T-helper 1 cell treated with Interleukin-12 subunit alpha and Interleukin-12 subunit beta and Interleukin-4 antibody, amounts not matched to agents 30 ng/mL and 1 ng/mL, for 36 hours (primary cell): ENCODE measurements at regions not wholly inside any gene's neighbourhood (a gene's known extent, or its start where the extent isn't known, plus 50 kb on each side); places are given as distances from the start of the nearest gene placed in this dataset.
"Not testable (repeated sequence)": the region's sequence is repeated elsewhere in the genome, so short reads cannot be mapped to it uniquely, and the experiment has no call there.

Source experiments
- intact Hi-C: fragments of 100-400 bp; cut with micrococcal nuclease; formaldehyde crosslinking; loops from one replicate; pipeline ENCODE4 v1.15.1; 2024

DNA sequence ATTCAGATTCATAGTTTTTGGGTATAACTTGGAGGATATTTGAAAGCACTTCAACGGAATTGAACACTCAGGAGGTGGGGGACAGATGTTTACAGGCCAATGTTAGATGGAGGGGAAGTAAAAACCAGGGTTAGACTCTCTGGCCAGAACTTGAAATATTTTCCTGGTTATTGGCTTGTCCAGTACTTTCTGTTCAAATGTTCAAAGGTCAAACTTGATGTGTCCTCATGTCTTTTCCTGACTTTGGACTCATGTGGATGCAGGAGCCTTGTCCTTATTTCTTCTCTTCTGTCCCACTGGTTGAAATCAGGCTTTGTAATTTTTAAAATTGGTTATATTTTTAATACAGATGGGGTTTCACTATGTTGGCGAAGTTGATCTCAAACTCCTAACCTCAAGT, 2148.5 kb upstream of the RAG2 start:
- intact Hi-C loops: not testable (repeated sequence)

DNA sequence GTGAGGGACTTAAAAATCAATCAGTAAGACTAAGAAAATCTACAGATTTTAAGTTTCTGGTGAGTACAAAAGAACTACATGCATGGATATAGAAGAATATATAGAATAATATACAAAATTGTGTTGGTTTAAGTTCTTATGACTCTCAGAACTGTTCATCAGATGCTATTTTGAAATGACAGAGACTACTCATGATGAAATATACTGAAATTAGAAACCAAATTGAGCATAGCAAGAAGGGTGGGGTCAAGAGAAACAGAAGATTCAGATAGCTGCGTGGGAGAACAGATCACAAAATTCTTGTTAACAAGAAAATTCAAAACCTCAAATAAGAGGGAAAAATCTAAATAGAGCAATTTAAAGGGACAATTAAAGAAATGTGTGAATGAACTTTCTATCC, 2125.3 kb upstream of the RAG2 start:
- intact Hi-C loops: no loop called here

DNA sequence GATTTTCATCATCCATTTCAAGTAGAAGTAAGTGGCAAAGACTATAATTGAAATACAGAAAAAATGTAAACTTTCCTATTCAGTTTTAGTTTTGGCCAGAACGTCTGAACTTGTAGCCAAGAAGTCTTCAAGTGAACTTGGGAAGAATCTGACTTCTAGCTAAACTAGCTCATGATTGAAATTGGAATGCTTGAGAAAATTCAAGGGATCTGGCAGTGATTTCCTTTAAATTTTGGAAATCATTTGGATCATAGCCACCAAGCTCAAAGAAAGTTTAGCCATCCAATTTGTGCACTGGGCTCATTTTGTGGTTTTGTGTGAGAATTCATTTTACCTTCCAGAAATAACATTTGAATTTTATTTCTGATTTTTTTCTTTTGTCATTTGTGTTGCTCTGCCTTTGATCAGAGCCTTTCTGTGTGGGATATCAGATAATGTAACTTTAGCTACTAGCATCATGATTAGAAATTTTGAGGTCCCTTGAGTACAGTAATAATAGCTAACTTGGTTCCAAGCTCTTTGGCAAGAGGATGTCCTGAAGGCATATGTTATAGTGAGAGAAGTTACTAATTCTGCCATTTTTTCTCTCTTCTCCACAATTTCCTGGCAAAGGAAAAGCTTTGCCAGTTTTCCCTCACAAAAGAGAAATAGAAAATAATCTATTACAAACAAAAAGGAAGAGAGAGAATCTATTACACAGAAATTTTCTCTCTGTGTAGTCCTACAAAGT, 2123.7 kb upstream of the RAG2 start:
- intact Hi-C loops: no loop called here

DNA sequence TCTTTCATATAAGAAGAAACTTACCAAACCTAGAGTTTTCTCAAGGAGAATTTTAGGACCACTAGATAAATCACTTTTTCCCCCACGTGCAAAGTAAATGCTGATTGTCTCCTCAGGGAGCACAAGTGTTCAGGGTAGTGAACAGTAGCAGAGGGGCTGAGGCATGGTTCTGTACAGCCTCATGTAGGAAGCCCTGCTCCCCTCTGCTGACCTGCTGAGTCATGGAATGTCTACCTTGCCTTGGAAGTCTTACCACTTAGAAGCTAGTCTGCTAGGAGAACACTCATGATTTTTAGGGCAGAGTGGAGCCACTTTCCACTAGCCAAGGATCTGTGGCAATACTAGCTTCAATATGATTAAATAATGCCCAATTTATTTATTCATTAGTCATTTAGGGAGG, 2120.6 kb upstream of the RAG2 start:
- intact Hi-C loops: no loop called here

DNA sequence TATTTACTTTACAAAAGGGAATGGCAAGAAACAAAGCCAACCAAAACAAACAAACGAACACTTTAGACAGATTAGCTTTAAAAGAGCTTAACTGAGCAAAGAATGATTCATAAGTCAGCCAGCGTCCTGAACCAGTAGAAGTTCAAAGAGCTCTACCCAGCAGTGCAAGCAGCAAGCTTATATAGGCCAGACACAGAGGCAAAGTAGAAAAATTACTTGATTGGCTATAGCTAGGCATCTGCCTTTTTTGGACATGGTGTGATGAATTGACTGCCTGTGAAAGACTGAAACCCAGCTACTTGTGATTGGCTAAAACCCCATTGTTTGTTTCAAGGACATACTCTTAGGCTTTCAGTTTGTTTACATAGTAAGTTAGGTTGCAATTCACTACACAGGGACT, 2120.0 kb upstream of the RAG2 start:
- intact Hi-C loops: no loop called here

DNA sequence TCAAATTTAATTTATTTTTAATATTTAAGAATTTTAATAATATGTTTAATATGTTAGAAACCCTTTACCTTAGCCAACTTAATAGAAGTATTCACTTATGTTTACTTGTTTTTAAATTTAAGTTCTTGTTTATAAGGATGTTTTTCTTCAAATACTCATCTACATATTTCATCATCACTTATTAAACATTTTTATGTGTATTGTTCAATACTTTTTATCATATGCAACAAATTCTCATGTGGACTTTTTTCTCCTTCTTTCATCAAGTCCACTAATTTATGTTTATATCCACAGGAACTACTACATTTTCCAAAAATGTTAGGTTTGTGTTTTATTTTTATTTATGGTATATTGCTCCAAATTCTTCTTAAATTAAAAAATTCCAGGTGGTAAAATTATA, 2113.1 kb upstream of the RAG2 start:
- intact Hi-C loops: no loop called here

DNA sequence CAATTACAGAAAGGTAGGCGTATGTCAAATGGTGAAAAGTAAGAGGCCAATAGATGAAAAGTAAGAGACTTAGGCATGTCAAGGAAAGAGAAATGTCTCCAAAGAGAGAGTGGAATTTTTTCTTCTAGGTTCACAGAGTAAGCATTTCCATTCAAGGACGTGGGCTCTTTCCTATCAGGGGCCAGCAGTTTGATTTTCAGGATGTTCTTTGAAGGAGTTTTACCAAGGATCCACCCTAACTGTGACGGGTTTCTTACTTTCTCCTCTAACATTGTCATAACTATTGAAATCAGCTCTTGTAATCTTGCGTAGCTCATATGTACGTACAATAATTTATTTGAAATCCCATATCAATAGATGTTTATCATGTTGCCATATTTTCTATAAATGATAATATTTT, 2112.2 kb upstream of the RAG2 start:
- intact Hi-C loops: no loop called here

DNA sequence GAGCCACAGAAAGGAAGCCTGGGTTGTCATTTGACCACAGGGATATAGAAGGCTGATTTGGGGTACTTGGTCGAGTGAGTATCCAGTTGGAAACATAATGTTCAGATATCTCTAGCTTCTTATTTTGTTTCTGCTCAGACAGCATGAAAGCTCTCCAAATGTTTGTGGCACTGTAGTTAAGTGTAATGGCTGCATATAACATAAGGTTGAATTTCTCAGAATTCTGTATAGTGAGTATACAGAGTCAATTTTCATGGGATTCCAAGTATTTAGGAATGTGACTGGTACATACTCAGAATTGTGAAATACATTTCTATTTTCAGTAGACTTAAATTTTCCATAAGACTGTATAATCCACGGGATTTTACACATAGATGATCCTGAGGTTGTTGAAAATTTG, 2102.1 kb upstream of the RAG2 start:
- intact Hi-C loops: no loop called here

DNA sequence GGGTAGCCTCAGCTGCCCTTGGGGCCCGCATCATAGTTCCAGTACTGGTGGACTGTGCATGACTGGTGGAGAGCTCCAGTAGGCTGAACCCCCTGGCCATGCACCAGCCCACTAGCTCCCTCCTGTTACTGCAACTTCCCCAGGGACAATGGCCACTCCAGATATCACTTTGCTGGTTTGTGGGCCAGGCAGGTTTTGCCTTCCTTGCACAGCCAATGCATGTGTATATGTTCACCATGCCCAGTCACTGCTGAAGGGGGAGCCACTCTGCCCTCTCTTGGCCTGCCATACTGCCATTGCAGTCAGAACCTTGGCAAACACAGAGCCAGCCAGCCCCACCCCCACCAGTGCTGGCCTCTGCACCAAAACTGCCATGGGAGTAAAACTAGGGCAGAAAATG, 2095.3 kb upstream of the RAG2 start:
- intact Hi-C loops: no loop called here

DNA sequence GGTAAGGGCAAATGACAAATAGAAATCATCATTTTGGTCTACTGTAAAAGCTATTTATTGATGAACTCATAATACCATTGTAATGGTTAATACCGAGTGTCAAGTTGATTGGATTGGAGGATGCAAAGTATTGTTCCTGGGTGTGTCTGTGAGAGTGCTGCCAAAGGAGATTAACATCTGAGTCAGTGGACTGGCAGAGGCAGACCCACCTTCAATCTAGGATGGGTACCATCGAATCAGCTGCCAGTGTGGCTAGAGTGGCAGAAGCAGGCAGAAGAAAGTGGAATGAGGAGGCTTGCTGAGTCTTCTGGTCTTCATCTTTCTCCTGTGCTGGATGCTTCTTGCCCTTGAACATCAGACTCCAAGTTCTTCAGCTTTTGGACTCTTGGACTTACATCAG, 2092.2 kb upstream of the RAG2 start:
- intact Hi-C loops: not testable (repeated sequence)

DNA sequence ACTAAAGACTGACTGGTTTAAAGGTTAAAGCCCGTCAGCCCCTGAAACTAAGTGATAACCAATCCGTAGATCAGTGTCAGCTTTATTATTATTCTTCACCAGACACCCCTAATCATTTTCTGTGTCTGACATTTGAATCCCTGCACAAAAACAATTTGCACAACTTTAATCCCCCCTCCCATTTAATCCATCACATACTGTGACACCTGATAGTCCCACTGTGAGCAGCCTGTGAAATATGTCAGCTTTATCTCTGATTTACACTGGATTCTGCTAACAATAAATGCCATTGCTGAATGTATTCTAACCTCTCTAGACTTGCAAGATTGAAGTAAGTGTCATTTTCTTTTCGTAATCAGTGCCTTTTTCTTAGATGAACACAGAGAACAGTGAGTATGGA, 2089.0 kb upstream of the RAG2 start:
- intact Hi-C loops: no loop called here

DNA sequence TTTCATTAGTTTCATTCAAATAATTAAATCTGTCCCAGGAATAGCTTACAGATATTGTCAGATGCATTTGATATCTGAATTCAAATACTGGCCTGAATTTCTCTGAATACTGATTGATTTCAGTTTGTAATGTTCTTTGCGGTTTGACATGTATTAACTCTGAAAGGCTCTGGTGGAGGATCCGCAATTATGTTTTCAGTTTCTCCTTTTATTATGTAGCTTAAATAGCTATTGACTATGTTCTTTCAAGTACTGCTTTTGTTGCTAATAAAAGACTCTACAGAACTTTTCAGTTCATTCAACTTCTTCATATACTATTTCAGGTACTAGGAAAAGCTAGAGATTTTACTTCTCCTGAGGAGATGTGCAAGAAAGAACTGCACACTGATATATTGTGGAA, 2085.4 kb upstream of the RAG2 start:
- intact Hi-C loops: no loop called here

DNA sequence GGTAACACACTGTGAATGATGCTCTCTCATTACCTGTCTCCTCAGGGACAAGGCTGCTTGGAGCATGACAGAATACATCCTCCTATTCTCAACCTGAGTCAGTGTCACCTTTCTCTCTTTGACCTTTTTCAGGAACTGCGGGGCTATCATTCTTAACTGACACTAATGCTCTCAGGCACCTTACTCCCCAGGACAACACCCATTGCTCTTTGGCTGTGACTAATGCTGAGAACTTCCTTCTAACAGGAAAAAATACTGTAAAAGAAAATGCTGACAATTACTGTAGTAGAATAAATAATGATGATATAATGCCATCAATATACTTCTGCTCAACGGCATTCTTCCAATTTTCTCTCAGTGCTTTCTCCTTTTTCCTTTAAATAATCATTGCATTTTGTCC, 2082.7 kb upstream of the RAG2 start:
- intact Hi-C loops: no loop called here

DNA sequence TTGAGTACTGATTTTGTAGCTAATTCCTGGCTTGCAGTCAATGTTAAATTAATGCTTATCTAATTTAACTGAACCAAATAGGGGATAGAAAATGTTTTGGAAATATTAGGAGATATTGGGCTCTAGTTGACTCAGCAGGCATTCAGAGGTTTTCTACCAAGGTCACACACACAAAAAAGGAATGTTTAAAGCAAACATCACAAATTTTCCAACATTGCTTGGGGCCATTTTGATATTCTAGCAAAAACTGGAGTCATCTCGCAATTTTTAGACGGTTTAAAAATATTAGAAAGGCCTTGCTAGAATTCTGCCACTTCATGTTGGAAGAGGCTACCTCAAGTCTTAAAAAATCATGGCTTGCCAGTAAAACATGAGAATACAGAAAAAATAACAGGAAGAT, 2082.1 kb upstream of the RAG2 start:
- intact Hi-C loops: no loop called here

DNA sequence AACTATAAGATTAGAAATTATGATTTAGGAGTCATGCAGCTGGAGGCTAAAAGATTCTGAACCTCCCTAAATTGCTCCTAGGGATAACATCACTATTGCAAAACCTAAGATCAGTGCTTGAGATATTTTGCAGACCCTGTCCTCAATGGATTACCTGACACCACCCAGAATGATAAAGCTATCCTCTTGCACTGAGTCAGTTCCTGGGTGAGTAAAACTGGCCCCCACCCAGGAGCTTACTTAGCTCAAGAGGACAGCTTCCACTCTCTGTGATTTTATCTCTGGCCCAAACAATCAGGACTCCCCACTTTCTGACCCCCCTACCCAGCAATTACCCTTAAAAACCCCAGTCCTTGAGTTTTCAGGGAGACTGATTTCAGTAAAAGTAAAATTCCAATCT, 2074.4 kb upstream of the RAG2 start:
- intact Hi-C loops: no loop called here

DNA sequence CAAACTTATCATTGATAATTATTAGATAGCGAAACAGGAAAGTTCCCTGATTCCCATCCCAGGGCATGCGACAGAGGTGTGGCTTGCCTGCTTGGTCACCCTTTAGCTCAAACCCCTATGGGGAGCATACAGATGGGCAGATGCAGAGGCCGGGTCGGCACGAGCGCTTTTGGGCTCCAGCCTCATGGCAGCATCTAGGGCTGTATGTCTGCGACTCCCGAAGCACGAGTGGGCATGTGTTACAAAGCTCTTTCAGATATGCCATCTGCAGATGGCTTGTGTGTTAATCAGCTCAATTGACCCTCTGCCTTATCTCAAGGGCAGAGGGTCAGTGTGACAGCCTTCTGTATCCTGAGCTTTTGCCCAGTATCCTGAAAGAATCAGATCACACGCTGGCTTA, 2069.3 kb upstream of the RAG2 start:
- intact Hi-C loops: no loop called here

DNA sequence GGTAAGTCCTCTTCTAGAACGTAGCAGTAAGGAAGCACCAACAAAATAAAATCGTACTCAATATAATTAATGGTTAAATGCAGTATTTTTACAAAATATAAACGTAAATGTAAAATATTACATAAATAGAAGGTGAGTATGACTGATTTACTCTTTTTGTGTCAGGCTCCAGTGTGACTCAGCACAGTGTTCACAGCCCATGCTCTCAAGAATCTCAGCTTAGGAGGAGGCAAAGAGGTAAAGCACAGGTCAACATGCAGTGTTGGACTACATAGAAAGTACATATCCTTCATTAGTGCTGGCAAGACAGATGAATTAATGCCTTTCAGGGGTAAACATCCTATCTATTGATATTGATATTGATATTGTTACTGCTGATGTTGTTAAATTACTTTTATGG, 2050.6 kb upstream of the RAG2 start:
- intact Hi-C loops: no loop called here

DNA sequence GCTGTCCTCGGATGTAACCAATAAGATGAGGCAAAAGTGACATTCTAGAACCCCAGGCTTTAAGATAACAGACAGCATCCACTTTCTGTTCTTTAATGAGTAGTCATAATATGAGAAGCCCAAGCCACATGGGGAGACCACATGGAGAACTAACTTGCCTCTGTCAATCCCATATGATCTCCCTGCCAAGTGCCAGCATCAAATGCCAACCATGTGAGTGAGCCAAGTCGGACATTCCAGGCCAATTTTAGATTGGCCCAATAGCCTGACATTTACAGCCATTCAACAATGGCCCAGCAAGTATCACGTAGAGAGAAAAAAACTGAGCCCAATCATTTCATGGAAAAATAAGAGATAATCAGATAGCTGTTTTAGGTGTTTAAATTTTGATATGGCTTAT, 2048.3 kb upstream of the RAG2 start:
- intact Hi-C loops: no loop called here

DNA sequence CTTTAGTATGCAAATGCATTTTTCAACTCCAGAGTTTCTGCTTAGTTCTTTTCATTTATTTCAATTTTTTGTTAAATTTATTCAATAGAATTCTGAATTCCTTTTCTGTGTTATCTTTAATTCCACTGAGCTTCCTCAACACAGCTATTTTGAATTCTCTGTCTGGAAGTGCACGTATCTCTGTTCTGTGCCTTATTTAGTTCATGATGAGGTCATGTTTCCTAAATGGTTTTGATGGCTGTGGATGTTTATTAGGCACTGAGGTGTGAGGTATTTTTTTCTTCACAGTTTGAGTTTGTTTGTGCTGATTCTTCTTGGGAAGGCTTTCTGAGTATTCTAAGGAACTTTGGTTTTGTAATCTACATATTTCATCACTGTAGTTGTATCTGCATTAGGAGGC, 2042.8 kb upstream of the RAG2 start:
- intact Hi-C loops: no loop called here

DNA sequence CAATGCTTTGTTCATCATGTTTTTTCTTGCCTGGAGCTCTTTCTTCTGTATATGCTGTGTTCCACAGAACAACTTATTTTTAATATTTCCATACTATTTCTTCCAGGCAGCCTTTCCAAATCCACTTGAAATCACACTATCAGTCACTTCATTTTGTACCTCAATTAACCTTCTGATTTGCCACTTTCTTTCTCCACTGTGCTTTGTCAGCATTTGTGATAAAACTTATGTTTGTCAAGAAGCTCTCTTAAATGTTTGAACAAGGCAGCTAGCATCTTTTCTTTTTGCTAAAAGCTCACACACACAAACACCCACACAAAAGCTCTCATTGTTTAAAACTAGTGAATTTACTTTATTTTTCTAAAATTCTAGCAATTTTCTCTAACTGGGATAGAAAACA, 2014.7 kb upstream of the RAG2 start:
- intact Hi-C loops: no loop called here

DNA sequence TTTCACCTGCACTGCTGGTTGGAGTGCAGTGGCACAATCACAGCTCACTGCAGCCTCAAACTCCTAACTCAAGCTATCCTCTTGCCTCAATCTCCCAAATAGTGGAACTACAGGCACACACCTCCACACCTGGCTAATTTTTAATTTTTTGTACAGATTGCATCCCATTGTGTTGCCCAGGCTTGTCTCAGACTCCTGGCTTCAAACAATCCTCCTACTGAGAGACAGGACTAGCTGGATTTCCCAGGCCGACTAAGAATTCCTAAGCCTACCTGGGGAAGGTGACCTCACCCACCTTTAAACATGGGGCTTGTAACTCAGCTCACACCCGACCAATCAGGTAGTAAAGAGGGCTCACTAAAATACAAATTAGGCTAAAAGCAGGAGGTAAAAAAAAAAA, 2003.3 kb upstream of the RAG2 start:
- intact Hi-C loops: not testable (repeated sequence)

DNA sequence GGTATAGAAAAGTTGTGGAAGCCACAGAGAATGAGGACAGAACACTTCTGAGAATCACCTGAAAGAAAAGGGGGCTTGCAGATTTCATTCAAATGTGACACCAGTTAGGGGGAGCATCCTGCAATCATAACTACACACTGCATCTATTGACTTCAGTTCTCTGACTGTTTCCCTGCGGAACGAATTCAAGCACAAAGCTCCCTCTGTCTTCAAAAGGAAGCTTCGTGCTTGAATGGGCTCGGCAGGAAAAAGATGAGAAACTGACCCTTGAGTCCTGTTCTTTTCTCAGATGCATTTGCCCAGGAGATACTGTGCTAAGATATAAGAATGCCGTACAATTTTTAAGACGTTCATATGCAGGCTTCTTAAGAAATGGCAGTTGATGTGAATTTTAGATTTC, 2000.4 kb upstream of the RAG2 start:
- intact Hi-C loops: no loop called here

DNA sequence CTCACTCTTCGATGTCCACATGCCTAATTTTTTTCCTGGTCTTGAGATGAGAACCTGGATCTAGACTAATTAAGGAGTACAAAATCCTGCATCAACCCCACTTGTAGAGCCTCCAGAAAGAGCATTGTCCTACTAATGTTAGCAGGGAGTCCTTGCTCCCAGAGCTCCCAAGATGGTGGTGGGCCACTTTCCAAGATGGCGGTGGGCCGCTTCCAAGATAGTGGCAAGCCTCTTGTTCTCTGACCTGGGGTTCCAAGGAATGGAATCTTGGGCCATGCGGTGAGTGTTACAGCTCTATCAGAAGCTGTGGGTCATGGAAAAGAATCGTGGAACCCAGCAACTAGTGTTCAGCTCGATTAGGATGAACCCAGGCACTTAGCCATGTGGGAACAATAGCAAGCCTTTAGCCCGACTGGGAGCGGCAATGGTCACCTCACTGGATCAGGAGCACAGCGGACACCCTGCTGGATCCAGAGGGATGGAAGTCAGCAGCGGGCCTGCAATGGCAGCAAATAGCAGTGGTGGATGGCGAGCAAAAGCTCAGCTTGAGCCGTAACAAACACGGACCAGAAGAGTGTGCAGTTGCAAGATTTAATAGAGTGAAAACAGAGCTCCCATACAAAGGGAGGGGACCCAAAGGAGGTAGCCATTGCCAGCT, 1997.5 kb upstream of the RAG2 start:
- intact Hi-C loops: not testable (repeated sequence)

DNA sequence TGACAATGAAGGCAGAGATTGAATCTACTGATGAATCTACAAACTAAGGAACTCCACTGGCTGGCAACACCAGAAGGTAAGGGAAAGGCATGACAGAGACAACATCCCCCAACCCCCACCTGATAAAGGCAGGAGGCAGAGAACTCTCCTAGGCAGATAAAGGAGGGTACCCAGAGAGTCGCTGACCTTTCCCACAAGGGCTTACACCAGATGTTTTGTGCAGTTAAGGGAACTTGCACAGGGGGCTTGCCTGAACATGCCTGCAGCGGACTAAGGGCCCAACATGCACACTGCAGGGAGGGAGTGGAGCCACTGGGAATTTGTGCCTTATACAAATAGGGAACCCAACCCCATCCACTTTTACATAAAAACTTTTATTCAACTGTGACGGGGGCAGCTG, 1996.9 kb upstream of the RAG2 start:
- intact Hi-C loops: no loop called here
